ENCODE measurements at regions not wholly inside any gene's neighbourhood (a gene's known extent, or its start where the extent isn't known, plus 50 kb on each side); places are given as distances from the start of the nearest gene placed in this dataset.
A peak's percentile ranks its signal among the peaks of the same experiment; 100 is the strongest.

DNA sequence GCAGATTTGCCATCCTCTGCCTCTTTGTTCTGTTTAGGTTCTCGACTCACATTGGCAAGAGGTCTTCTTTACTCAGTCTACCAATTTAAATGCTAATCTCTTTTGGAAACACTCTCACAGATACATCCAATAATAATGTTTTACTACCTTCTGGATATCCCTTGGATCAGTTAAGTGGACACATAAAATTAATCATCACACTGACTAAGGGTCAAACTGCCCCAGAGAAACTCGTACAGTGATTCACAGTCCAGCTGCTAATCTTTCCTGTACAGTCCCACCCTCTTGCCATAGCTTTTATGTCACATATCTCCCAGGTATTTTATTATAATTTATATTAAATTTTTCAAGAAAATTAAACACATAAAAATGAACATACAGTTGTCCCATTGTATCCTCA lies 360.8 kb upstream of the RGMA start:
- Mint-ChIP-seq H3K27ac (no peak overlapping the region), H3K36me3 (ENCODE audit: low read depth) (no peaks in the 10 kb centered on the region), H3K9me3 (peaks cover 2% of the 10 kb centered on the region), H3K27me3 (ENCODE audit: insufficient read depth) (no peaks in the 10 kb centered on the region), H3K4me1 (peaks cover 5% of the 10 kb centered on the region), H3K4me3 (no peak overlapping the region)
- H3K4me3 ChIP-seq (ENCODE audit: low read length) = no peak overlapping the region
- H3K36me3 ChIP-seq (ENCODE audit: control insufficient read depth, insufficient read depth, low read length) = no peaks in the 10 kb centered on the region
- DNase-seq = no peak
- no peaks in the 10 kb centered on the region for H3K4me1 ChIP-seq (ENCODE audit: control insufficient read depth, insufficient read depth, low read length)
- WGBS, 2 experiments (ENCODE audit: insufficient coverage in 1 of 2, insufficient read length in 1 of 2) = 92 to 94% methylated on average over 2 of the region's 2 CpGs
- TF ChIP-seq CTCF (conservative IDR thresholded peaks at IDR 0.05) = no peak
- no peak overlapping the region for H3K9ac ChIP-seq (ENCODE audit: extremely low read depth, low read length, poor library complexity, severe bottlenecking)
- no peaks in the 10 kb centered on the region for H3K9me3 ChIP-seq (ENCODE audit: control insufficient read depth, low read length)
- H3K27me3 ChIP-seq (ENCODE audit: control insufficient read depth, insufficient read depth, low read length, poor library complexity, severe bottlenecking) = no peaks in the 10 kb centered on the region
- H3K27ac ChIP-seq (ENCODE audit: low read depth, low read length) = no peak overlapping the region

- H3K27ac Mint-ChIP-seq = no peak overlapping the region
- H3K27me3 Mint-ChIP-seq (ENCODE audit: insufficient read depth) = peaks cover 3% of the 10 kb centered on the region
- Histone ChIP-seq H3K36me3 (ENCODE audit: control insufficient read depth, insufficient read depth, low read length) (no peaks in the 10 kb centered on the region), H3K27me3 (ENCODE audit: control insufficient read depth, insufficient read depth, low read length, poor library complexity, severe bottlenecking) (no peaks in the 10 kb centered on the region), H3K9ac (ENCODE audit: extremely low read depth, low read length, poor library complexity, severe bottlenecking) (no peak overlapping the region), H3K27ac (ENCODE audit: low read depth, low read length) (no peak overlapping the region), H3K4me3 (ENCODE audit: low read length) (no peak overlapping the region), H3K4me1 (ENCODE audit: control insufficient read depth, insufficient read depth, low read length) (peaks cover 5% of the 10 kb centered on the region), H3K9me3 (ENCODE audit: control insufficient read depth, low read length) (peaks cover 3% of the 10 kb centered on the region)
- H3K9me3 Mint-ChIP-seq = peaks cover 6% of the 10 kb centered on the region
- H3K36me3 Mint-ChIP-seq (ENCODE audit: low read depth) = peaks cover 6% of the 10 kb centered on the region
- WGBS, 2 experiments (ENCODE audit: insufficient coverage in 1 of 2, insufficient read length in 1 of 2) = 63 to 64% methylated on average over 4 of the region's 4 CpGs
- no peak for DNase-seq
- H3K4me3 Mint-ChIP-seq = no peak overlapping the region
- peak; percentile 60 for TF ChIP-seq CTCF (conservative IDR thresholded peaks at IDR 0.05)
- peaks cover 33% of the 10 kb centered on the region for H3K4me1 Mint-ChIP-seq
Measured at GRCh38 chr15:93438310-93438709, 349.3 kb upstream of the RGMA start.

DNA sequence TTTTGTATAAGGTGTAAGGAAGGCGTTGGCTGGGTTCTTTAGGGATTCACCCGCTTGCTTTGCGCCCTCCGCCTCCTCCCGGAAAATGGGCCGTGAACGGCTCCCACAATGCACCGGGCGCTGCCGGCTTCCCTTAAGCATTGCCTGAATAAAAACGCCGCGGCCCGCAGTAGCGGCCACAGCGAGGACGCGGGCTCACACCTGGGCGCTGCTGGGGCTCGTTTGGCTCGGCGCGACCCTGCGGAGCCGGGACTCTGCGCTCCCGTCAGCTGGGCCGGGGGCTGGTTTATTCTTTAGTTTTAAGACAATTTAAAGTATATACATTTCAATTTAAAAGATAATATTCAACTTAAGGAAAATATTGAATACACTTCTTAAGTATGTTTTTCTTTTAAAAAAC lies 343.5 kb upstream of the RGMA start:
- peaks cover 9% of the 10 kb centered on the region for H3K9me3 ChIP-seq (ENCODE audit: control insufficient read depth, low read length)
- H3K4me1 ChIP-seq (ENCODE audit: control insufficient read depth, insufficient read depth, low read length) = peaks cover 10% of the 10 kb centered on the region
- H3K27ac Mint-ChIP-seq = no peak overlapping the region
- H3K9me3 Mint-ChIP-seq = peaks cover 15% of the 10 kb centered on the region
- H3K27me3 Mint-ChIP-seq (ENCODE audit: insufficient read depth) = peaks cover 3% of the 10 kb centered on the region
- peaks cover 28% of the 10 kb centered on the region for H3K4me1 Mint-ChIP-seq
- no peak for TF ChIP-seq CTCF (conservative IDR thresholded peaks at IDR 0.05)
- DNase-seq = no peak
- no peak overlapping the region for H3K9ac ChIP-seq (ENCODE audit: extremely low read depth, low read length, poor library complexity, severe bottlenecking)
- H3K27me3 ChIP-seq (ENCODE audit: control insufficient read depth, insufficient read depth, low read length, poor library complexity, severe bottlenecking) = no peaks in the 10 kb centered on the region
- no peak overlapping the region for H3K27ac ChIP-seq (ENCODE audit: low read depth, low read length)
- peaks cover 10% of the 10 kb centered on the region for H3K36me3 Mint-ChIP-seq (ENCODE audit: low read depth)
- 94 to 100% methylated on average over 1 to 25 of the region's 28 CpGs for WGBS, 2 experiments (ENCODE audit: insufficient coverage in 1 of 2, insufficient read length in 1 of 2)
- H3K36me3 ChIP-seq (ENCODE audit: control insufficient read depth, insufficient read depth, low read length) = no peaks in the 10 kb centered on the region
- H3K4me3 Mint-ChIP-seq = no peak overlapping the region
- H3K4me3 ChIP-seq (ENCODE audit: low read length) = no peak overlapping the region

All from endodermal cell (in vitro differentiated cells).